ENCODE measurements at regions not wholly inside any gene's neighbourhood (a gene's known extent, or its start where the extent isn't known, plus 50 kb on each side); places are given as distances from the start of the nearest gene placed in this dataset.

DNA sequence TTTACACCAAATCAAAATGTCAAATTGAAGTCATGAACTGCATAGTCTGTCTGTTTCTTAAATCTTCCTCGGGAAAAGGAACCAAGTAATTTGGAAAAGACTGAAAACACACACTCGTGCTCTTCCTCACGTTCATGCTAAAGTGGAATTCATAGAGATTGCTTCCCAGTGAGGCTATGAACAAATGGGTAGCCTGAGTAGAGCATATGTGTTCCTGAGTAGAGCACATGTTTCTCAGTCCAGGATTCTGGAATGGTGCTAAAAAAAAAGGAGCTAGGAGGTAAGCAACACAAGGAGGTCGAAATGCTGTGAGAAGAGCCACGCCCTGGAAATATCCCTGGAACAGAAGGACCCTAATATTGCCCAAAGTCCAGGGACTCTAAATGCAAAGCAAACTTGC is 494.2 kb upstream of the THBS1 start:
- Mint-ChIP-seq H3K4me1 (peaks cover 10% of the 10 kb centered on the region), H3K9me3 (0 out of 2 replicates have a peak, but pooled peaks cover 6% of the 10 kb centered on the region), H3K4me3 (no peak overlapping the region), H3K27me3 (ENCODE audit: low read depth) (no peaks in the 10 kb centered on the region), H3K27ac (no peak overlapping the region), H3K36me3 (no peaks in the 10 kb centered on the region)
- POLR2A ChIA-PET = no interaction called here
- TF ChIP-seq, protein P1, sequence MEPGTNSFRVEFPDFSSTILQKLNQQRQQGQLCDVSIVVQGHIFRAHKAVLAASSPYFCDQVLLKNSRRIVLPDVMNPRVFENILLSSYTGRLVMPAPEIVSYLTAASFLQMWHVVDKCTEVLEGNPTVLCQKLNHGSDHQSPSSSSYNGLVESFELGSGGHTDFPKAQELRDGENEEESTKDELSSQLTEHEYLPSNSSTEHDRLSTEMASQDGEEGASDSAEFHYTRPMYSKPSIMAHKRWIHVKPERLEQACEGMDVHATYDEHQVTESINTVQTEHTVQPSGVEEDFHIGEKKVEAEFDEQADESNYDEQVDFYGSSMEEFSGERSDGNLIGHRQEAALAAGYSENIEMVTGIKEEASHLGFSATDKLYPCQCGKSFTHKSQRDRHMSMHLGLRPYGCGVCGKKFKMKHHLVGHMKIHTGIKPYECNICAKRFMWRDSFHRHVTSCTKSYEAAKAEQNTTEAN (CRISPR knock-in tag; IDR thresholded peaks at IDR 0.05) = no peak
- TF ChIP-seq ZNF317 (CRISPR knock-in tag; IDR thresholded peaks at IDR 0.05; ENCODE audit: borderline replicate concordance, low read depth) (no peak), NFYB (CRISPR knock-in tag; conservative IDR thresholded peaks at IDR 0.05; ENCODE audit: low read depth) (no peak), ZNF219 (CRISPR knock-in tag; IDR thresholded peaks at IDR 0.05; ENCODE audit: borderline replicate concordance) (no peak), OVOL2 (CRISPR knock-in tag; IDR thresholded peaks at IDR 0.05; ENCODE audit: borderline replicate concordance) (no peak), ZNF232 (CRISPR knock-in tag; IDR thresholded peaks at IDR 0.05) (no peak), NFATC4 (CRISPR knock-in tag; IDR thresholded peaks at IDR 0.05) (no peak), ELF4 (CRISPR knock-in tag; IDR thresholded peaks at IDR 0.05; ENCODE audit: low read depth) (no peak), JAZF1 (CRISPR knock-in tag; IDR thresholded peaks at IDR 0.05) (no peak), NR2C2 (CRISPR knock-in tag; IDR thresholded peaks at IDR 0.05) (no peak), ATF1 (CRISPR knock-in tag; IDR thresholded peaks at IDR 0.05) (no peak), HMGA2 (CRISPR knock-in tag; IDR thresholded peaks at IDR 0.05) (no peak)
- TF ChIP-seq, protein P2, sequence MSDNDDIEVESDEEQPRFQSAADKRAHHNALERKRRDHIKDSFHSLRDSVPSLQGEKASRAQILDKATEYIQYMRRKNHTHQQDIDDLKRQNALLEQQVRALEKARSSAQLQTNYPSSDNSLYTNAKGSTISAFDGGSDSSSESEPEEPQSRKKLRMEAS (CRISPR knock-in tag; IDR thresholded peaks at IDR 0.05) = no peak
- TF ChIP-seq, protein P3, sequence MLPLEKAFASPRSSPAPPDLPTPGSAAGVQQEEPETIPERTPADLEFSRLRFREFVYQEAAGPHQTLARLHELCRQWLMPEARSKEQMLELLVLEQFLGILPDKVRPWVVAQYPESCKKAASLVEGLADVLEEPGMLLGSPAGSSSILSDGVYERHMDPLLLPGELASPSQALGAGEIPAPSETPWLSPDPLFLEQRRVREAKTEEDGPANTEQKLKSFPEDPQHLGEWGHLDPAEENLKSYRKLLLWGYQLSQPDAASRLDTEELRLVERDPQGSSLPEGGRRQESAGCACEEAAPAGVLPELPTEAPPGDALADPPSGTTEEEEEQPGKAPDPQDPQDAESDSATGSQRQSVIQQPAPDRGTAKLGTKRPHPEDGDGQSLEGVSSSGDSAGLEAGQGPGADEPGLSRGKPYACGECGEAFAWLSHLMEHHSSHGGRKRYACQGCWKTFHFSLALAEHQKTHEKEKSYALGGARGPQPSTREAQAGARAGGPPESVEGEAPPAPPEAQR (CRISPR knock-in tag; IDR thresholded peaks at IDR 0.05) = no peak
- TF ChIP-seq, protein P4, sequence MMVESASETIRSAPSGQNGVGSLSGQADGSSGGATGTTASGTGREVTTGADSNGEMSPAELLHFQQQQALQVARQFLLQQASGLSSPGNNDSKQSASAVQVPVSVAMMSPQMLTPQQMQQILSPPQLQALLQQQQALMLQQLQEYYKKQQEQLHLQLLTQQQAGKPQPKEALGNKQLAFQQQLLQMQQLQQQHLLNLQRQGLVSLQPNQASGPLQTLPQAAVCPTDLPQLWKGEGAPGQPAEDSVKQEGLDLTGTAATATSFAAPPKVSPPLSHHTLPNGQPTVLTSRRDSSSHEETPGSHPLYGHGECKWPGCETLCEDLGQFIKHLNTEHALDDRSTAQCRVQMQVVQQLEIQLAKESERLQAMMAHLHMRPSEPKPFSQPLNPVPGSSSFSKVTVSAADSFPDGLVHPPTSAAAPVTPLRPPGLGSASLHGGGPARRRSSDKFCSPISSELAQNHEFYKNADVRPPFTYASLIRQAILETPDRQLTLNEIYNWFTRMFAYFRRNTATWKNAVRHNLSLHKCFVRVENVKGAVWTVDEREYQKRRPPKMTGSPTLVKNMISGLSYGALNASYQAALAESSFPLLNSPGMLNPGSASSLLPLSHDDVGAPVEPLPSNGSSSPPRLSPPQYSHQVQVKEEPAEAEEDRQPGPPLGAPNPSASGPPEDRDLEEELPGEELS (CRISPR knock-in tag; IDR thresholded peaks at IDR 0.05) = no peak
- TF ChIP-seq, protein P5, sequence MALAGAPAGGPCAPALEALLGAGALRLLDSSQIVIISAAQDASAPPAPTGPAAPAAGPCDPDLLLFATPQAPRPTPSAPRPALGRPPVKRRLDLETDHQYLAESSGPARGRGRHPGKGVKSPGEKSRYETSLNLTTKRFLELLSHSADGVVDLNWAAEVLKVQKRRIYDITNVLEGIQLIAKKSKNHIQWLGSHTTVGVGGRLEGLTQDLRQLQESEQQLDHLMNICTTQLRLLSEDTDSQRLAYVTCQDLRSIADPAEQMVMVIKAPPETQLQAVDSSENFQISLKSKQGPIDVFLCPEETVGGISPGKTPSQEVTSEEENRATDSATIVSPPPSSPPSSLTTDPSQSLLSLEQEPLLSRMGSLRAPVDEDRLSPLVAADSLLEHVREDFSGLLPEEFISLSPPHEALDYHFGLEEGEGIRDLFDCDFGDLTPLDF (CRISPR knock-in tag; IDR thresholded peaks at IDR 0.05) = no peak
- DNase-seq (ENCODE audit: low spot score) (no peak), ATAC-seq (no peak)
- CTCF ChIA-PET = interaction anchor here (1.3 kb wide), 1 partner anchor 8 kb away, joined by 3 read pairs; no protein-coding TSS in a partner anchor

DNA sequence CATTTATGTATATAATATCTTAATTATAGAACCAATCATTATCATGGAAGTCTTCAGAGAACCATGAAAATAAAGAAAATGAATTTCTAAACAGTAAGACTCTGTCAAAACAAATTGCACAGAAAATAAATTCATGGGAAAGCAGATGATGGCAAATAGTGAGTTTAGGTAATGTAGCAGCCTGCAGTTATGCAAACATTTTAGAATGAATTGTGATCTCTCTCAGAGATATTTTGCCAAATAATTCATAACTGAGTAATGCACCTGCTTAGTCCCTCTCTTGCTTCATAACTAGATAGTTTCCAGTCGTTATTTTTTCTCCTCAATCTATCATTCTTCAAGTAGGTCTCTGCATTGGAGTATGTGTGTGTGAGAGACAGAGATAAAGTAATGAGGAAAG is 492.7 kb upstream of the THBS1 start:
- H3K4me3 Mint-ChIP-seq = no peak overlapping the region
- H3K9me3 Mint-ChIP-seq = 0 out of 2 replicates have a peak, but pooled peaks cover 6% of the 10 kb centered on the region
- CTCF ChIA-PET = no interaction called here
- POLR2A ChIA-PET = no interaction called here
- H3K27me3 Mint-ChIP-seq (ENCODE audit: low read depth) = no peaks in the 10 kb centered on the region
- DNase-seq (ENCODE audit: low spot score) (no peak), ATAC-seq (no peak)
- peaks cover 10% of the 10 kb centered on the region for H3K4me1 Mint-ChIP-seq
- no peaks in the 10 kb centered on the region for H3K36me3 Mint-ChIP-seq
- TF ChIP-seq, protein P6, sequence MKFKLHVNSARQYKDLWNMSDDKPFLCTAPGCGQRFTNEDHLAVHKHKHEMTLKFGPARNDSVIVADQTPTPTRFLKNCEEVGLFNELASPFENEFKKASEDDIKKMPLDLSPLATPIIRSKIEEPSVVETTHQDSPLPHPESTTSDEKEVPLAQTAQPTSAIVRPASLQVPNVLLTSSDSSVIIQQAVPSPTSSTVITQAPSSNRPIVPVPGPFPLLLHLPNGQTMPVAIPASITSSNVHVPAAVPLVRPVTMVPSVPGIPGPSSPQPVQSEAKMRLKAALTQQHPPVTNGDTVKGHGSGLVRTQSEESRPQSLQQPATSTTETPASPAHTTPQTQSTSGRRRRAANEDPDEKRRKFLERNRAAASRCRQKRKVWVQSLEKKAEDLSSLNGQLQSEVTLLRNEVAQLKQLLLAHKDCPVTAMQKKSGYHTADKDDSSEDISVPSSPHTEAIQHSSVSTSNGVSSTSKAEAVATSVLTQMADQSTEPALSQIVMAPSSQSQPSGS (CRISPR knock-in tag; IDR thresholded peaks at IDR 0.05; ENCODE audit: borderline replicate concordance, low read depth) = no peak
- TF ChIP-seq HMGA2 (CRISPR knock-in tag; IDR thresholded peaks at IDR 0.05) (no peak), TEAD1 (CRISPR knock-in tag; IDR thresholded peaks at IDR 0.05) (no peak)
- H3K27ac Mint-ChIP-seq = no peak overlapping the region
